Mucosa of rectum (tissue), 2 donors: ENCODE measurements at regions not wholly inside any gene's neighbourhood (a gene's known extent, or its start where the extent isn't known, plus 50 kb on each side); places are given as distances from the start of the nearest gene placed in this dataset.
"Not testable (repeated sequence)": the region's sequence is repeated elsewhere in the genome, so short reads cannot be mapped to it uniquely, and the experiment has no call there.

Experiments used
- H3K27ac ChIP-seq, 2 donors: one replicate each; pipeline ENCODE4 v1.7.0; 2013; ENCODE audit warnings: inconsistent platforms in 2 of 2, low read depth in 2 of 2, low read length in 2 of 2
- H3K27me3 ChIP-seq, 2 donors: one replicate each; pipeline ENCODE4 v1.7.0; 2013; ENCODE audit warnings: low read length in 2 of 2; ENCODE audit not compliant: control insufficient read depth in 2 of 2, insufficient read depth in 2 of 2
- H3K36me3 ChIP-seq, 2 donors: one replicate each; pipeline ENCODE4 v1.7.0; 2013; ENCODE audit warnings: low read length in 2 of 2; ENCODE audit not compliant: control insufficient read depth in 2 of 2, insufficient read depth in 2 of 2
- H3K4me1 ChIP-seq, 2 donors: one replicate each; pipeline ENCODE4 v1.7.0; 2013; ENCODE audit warnings: low read length in 2 of 2, mild to moderate bottlenecking in 1 of 2; ENCODE audit not compliant: control insufficient read depth in 2 of 2, insufficient read depth in 2 of 2
- H3K4me3 ChIP-seq, 2 donors: one replicate each; pipeline ENCODE4 v1.7.0; 2013; ENCODE audit warnings: low read length in 2 of 2
- H3K9ac ChIP-seq, 2 donors: one replicate each; pipeline ENCODE4 v1.7.0; 2013; ENCODE audit warnings: low read length in 2 of 2, low read depth in 1 of 2, mild to moderate bottlenecking in 1 of 2
- H3K9me3 ChIP-seq, 2 donors: one replicate each; pipeline ENCODE4 v1.7.0; 2013; ENCODE audit warnings: low read length in 2 of 2; ENCODE audit not compliant: control insufficient read depth in 2 of 2
- donor health status: healthy.
- donor health status: Normal muscosa, but diverticular disease.

DNA sequence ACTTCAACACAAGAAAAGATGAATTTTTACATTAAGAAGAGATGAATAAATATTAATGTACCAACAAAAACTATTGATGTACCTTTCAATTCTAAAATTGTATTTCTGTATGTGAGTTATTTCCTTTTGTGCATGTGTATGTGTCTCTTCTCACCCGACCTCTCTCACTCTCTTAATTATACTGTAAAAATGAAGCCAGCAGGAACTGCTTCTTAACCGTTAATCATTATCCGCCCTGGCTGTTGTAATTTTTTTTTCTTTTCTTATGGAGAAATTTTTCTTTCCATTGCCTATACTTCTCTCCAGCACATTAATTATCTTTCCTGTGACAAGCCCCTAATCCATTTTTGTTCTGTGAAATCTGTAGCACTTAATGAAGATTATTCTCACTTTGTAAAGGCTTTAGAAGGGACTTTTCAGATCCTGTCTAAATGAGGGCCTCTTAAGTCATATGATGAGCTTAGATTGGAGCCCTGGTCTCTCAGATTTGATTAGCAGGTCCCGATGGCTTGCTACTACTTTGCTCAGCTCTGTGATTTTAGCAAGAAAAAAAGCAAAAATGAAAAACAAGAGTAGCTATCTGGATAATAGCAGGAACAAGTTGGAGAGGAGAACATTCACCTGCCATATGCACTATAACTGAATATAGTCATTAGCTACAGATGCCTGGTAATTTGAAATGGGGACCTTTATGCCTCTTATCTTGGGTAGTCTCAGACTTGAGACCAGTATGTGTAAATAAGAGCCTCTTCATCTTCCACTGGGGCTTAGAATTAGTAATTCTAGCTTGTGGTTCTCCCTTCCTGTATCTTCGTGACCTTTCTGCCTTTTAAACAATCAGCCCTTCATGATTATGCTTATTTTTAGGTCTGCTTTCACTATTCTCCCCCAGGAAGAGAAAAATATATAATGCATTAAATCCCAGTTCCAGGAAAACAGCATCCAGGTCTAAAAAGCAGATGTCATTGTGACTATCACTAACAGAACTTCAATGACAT lies 80.0 kb upstream of the COL1A2 start:
- Histone ChIP-seq H3K36me3 (no peaks in the 10 kb centered on the region), H3K4me1 (no peaks in the 10 kb centered on the region), H3K9ac (no peak overlapping the region), H3K4me3 (no peak overlapping the region), H3K27ac (no peak overlapping the region), H3K27me3 (no peaks in the 10 kb centered on the region), H3K9me3 (no peaks in the 10 kb centered on the region)

- H3K4me1 ChIP-seq, H3K9ac ChIP-seq, H3K9me3 ChIP-seq, H3K27ac ChIP-seq, H3K27me3 ChIP-seq, H3K4me3 ChIP-seq, H3K36me3 ChIP-seq: not testable (repeated sequence)
Observed at GRCh38 chr7:94321138-94321537, 73.6 kb upstream of the COL1A2 start.

- no peak overlapping the region for H3K9ac ChIP-seq
- H3K4me3 ChIP-seq: no peak overlapping the region
- no peaks in the 10 kb centered on the region for H3K4me1 ChIP-seq
- no peaks in the 10 kb centered on the region for H3K36me3 ChIP-seq
- H3K27me3 ChIP-seq: no peaks in the 10 kb centered on the region
- no peak overlapping the region for H3K27ac ChIP-seq
- H3K9me3 ChIP-seq: no peaks in the 10 kb centered on the region
Observed at GRCh38 chr7:94323844-94324243, 70.9 kb upstream of the COL1A2 start.

- Histone ChIP-seq H3K9ac (no peak overlapping the region), H3K27me3 (no peaks in the 10 kb centered on the region), H3K27ac (no peak overlapping the region), H3K4me3 (no peak overlapping the region), H3K9me3 (no peaks in the 10 kb centered on the region), H3K36me3 (no peaks in the 10 kb centered on the region), H3K4me1 (no peaks in the 10 kb centered on the region)
Observed at GRCh38 chr7:94324380-94325121, 70.1 kb upstream of the COL1A2 start.

DNA sequence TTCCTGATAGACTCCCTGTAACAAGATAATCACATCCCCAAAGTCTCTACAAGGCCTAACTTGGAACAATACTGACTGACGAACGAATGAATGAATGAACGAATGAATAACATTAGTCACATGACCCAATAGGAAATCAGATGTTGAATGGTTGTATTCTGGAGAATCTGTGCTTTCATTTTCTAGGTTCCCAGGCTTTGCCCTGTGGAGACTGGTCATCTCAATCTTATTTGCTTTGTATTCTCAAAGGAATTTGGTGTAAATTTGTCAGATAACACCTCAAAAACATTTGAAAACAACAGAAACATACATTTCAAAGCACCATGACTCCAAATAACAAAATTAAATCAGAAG lies 69.6 kb upstream of the COL1A2 start:
- Histone ChIP-seq H3K27me3 (no peaks in the 10 kb centered on the region), H3K9me3 (no peaks in the 10 kb centered on the region), H3K36me3 (no peaks in the 10 kb centered on the region), H3K4me1 (no peaks in the 10 kb centered on the region), H3K27ac (no peak overlapping the region), H3K9ac (no peak overlapping the region), H3K4me3 (no peak overlapping the region)

GRCh38 chr7:94330269-94331020 lies 64.2 kb upstream of the COL1A2 start:
- H3K4me3 ChIP-seq: no peak overlapping the region
- no peaks in the 10 kb centered on the region for H3K27me3 ChIP-seq
- no peaks in the 10 kb centered on the region for H3K36me3 ChIP-seq
- H3K9me3 ChIP-seq: no peaks in the 10 kb centered on the region
- no peaks in the 10 kb centered on the region for H3K4me1 ChIP-seq
- H3K27ac ChIP-seq: no peak overlapping the region
- H3K9ac ChIP-seq: no peak overlapping the region

- no peak overlapping the region for H3K9ac ChIP-seq
- no peaks in the 10 kb centered on the region for H3K9me3 ChIP-seq
- H3K36me3 ChIP-seq: no peaks in the 10 kb centered on the region
- H3K27ac ChIP-seq: no peak overlapping the region
- no peak overlapping the region for H3K4me3 ChIP-seq
- H3K4me1 ChIP-seq: no peaks in the 10 kb centered on the region
- H3K27me3 ChIP-seq: no peaks in the 10 kb centered on the region
Observed at GRCh38 chr7:94332571-94332970, 62.1 kb upstream of the COL1A2 start.

GRCh38 chr7:94333810-94334209 lies 60.9 kb upstream of the COL1A2 start:
- Histone ChIP-seq H3K4me1 (no peaks in the 10 kb centered on the region), H3K36me3 (no peaks in the 10 kb centered on the region), H3K27ac (no peak overlapping the region), H3K9me3 (no peaks in the 10 kb centered on the region), H3K4me3 (no peak overlapping the region), H3K27me3 (no peaks in the 10 kb centered on the region), H3K9ac (no peak overlapping the region)

DNA sequence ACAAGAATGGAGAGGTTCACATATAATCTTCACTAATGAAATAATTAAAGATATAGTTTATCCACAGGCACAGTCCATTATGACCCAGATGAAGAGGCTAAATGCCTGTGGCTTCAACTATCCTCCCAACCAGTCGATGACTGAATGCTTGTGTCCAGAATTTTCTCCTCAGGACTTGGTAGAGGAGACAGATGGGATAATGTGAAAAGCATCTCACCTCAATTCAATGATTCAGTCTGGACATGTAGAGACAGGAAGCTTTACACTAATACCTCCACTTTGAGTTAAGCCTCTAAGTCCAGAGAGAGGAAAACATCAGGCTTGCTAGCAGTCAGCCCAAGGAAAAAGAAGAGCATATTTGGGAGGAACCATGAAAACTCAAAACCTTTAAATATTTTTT lies 59.1 kb upstream of the COL1A2 start:
- Histone ChIP-seq H3K36me3 (no peaks in the 10 kb centered on the region), H3K4me3 (no peak overlapping the region), H3K9ac (no peak overlapping the region), H3K9me3 (no peaks in the 10 kb centered on the region), H3K27me3 (no peaks in the 10 kb centered on the region), H3K4me1 (no peaks in the 10 kb centered on the region), H3K27ac (no peak overlapping the region)

- no peaks in the 10 kb centered on the region for H3K4me1 ChIP-seq
- H3K27me3 ChIP-seq: no peaks in the 10 kb centered on the region
- H3K36me3 ChIP-seq: no peaks in the 10 kb centered on the region
- no peak overlapping the region for H3K27ac ChIP-seq
- H3K4me3 ChIP-seq: no peak overlapping the region
- no peaks in the 10 kb centered on the region for H3K9me3 ChIP-seq
- H3K9ac ChIP-seq: no peak overlapping the region
Observed at GRCh38 chr7:94336009-94336408, 58.7 kb upstream of the COL1A2 start.
